AG04450 (cell line): ENCODE measurements at regions not wholly inside any gene's neighbourhood (a gene's known extent, or its start where the extent isn't known, plus 50 kb on each side); places are given as distances from the start of the nearest gene placed in this dataset.

Experiments
- CTCF ChIA-PET: fragments of 300-600, 350-600 bp; formaldehyde crosslinking; extraction: SDS; loops from one replicate; lab custom pipeline; 2022; ENCODE audit warnings: antibody characterized with exemption, inconsistent platforms; lab: Charles Lee
- POLR2A ChIA-PET: fragments of 350-600 bp; formaldehyde crosslinking; extraction: SDS; loops from one replicate; lab custom pipeline; 2021; ENCODE audit warnings: antibody characterized with exemption, inconsistent platforms; lab: Yijun Ruan, JAX
- DNase-seq: peaks from one replicate; pipeline ENCODE4 v3.0.0-alpha.2; 2011; ENCODE audit warnings: low read depth, low spot score
- H3K27ac ChIP-seq: one replicate; pipeline ENCODE4 v1.5.1; 2012; ENCODE audit warnings: low read depth, low read length, control low read depth
- H3K27me3 ChIP-seq: one replicate; pipeline ENCODE4 v1.6.0; 2012; ENCODE audit warnings: low read length; ENCODE audit not compliant: control insufficient read depth, insufficient read depth
- H3K4me3 ChIP-seq: 2 replicates; pipeline ENCODE4 v1.5.1; 2011; ENCODE audit warnings: mild to moderate bottlenecking, low read depth, low read length, control low read depth
- H3K9me3 ChIP-seq: 2 replicates; pipeline ENCODE4 v1.5.1; 2012; ENCODE audit warnings: low read length; ENCODE audit not compliant: control insufficient read depth, insufficient read depth
- CTCF ChIP-seq: IDR thresholded peaks from 2 replicates; pipeline ENCODE4 v1.5.1; 2011; ENCODE audit warnings: low read depth, low read length, control low read depth, inconsistent platforms

- no peak for DNase-seq
- Histone ChIP-seq H3K27me3 (no peaks in the 10 kb centered on the region), H3K4me3 (no peak overlapping the region), H3K27ac (no peak overlapping the region), H3K9me3 (0 out of 2 replicates have a peak, but pooled peaks cover 3% of the 10 kb centered on the region)
- ChIA-PET POLR2A (no interaction called here), CTCF (interaction anchor here (0.7 to 1.3 kb wide), 5 partner anchors 12 to 961 kb away, joined by 3 to 4 read pairs (median 3); no protein-coding TSS in a partner anchor)
- no peak for TF ChIP-seq CTCF
These were observed 95.8 kb upstream of the FOXA2 start for GRCh38 chr20:22680031-22680740.

GRCh38 chr20:22681591-22682248 lies 97.3 kb upstream of the FOXA2 start:
- H3K4me3 ChIP-seq, result no peak overlapping the region
- H3K9me3 ChIP-seq, result 0 out of 2 replicates have a peak, but pooled peaks cover 3% of the 10 kb centered on the region
- DNase-seq, result no peak
- no peaks in the 10 kb centered on the region for H3K27me3 ChIP-seq
- H3K27ac ChIP-seq, result no peak overlapping the region
- TF ChIP-seq CTCF, result no peak
- POLR2A ChIA-PET, result no interaction called here
- CTCF ChIA-PET, result interaction anchor here (0.7 to 1.4 kb wide), 2 partner anchors 10 to 962 kb away, joined by 3 to 6 read pairs; no protein-coding TSS in a partner anchor

- CTCF ChIA-PET, result interaction anchor here (0.7 to 1.4 kb wide), 2 partner anchors 9 to 963 kb away, joined by 3 to 6 read pairs; no protein-coding TSS in a partner anchor
- no peaks in the 10 kb centered on the region for H3K27me3 ChIP-seq
- no peak overlapping the region for H3K4me3 ChIP-seq
- no peak overlapping the region for H3K27ac ChIP-seq
- DNase-seq, result no peak
- POLR2A ChIA-PET, result no interaction called here
- no peak for TF ChIP-seq CTCF
- H3K9me3 ChIP-seq, result 0 out of 2 replicates have a peak, but pooled peaks cover 3% of the 10 kb centered on the region
These were observed 98.0 kb upstream of the FOXA2 start for GRCh38 chr20:22682381-22682780.

GRCh38 chr20:22684072-22684762 lies 99.8 kb upstream of the FOXA2 start:
- Histone ChIP-seq H3K4me3 (no peak overlapping the region), H3K27me3 (no peaks in the 10 kb centered on the region), H3K9me3 (no peaks in the 10 kb centered on the region), H3K27ac (no peak overlapping the region)
- POLR2A ChIA-PET, result interaction anchor here (0.8 kb wide), 1 partner anchor 1081 kb away, joined by 6 read pairs; no protein-coding TSS in a partner anchor
- peak; percentile 90 for TF ChIP-seq CTCF
- DNase-seq, result peak; percentile 26
- CTCF ChIA-PET, result interaction anchor here (0.8 to 13.2 kb wide), 13 partner anchors 8 to 965 kb away, joined by 3 to 270 read pairs (median 4); no protein-coding TSS in a partner anchor
